SK-N-SH treated with all-trans-retinoic acid at 6 μM for 48 hours (cell line): ENCODE measurements at regions not wholly inside any gene's neighbourhood (a gene's known extent, or its start where the extent isn't known, plus 50 kb on each side); places are given as distances from the start of the nearest gene placed in this dataset.

ENCODE experiments used
- ARNTL ChIP-seq: fragments of 450-650 bp; formaldehyde crosslinking; IDR thresholded peaks from 2 replicates; pipeline ENCODE4 v1.5.0; 2020; ENCODE audit warnings: low read depth, mild to moderate bottlenecking, moderate library complexity, borderline replicate concordance
- BACH2 ChIP-seq: fragments of 250-450 bp; sonication (Bioruptor Pico); IDR thresholded peaks from 2 replicates; pipeline ENCODE4 v1.9.0; 2021; ENCODE audit warnings: mild to moderate bottlenecking, borderline replicate concordance
- CSDC2 ChIP-seq: fragments of 250-450 bp; sonication (Bioruptor Pico); IDR thresholded peaks from 2 replicates; pipeline ENCODE4 v1.5.0; 2020; ENCODE audit warnings: mild to moderate bottlenecking, moderate library complexity
- CSRNP3 ChIP-seq: fragments of 250-450 bp; sonication (Bioruptor Pico); IDR thresholded peaks from 2 replicates; pipeline ENCODE4 v1.5.1; 2021; ENCODE audit warnings: mild to moderate bottlenecking, moderate library complexity
- ESRRG ChIP-seq: fragments of 250-450 bp; sonication (Bioruptor Pico); IDR thresholded peaks from 2 replicates; pipeline ENCODE4 v1.6.1; 2021; ENCODE audit warnings: mild to moderate bottlenecking
- GLIS3 ChIP-seq: fragments of 250-450 bp; sonication (Bioruptor Pico); IDR thresholded peaks from 2 replicates; pipeline ENCODE4 v1.5.0; 2020; ENCODE audit warnings: mild to moderate bottlenecking, moderate library complexity
- OSR1 ChIP-seq: fragments of 250-450 bp; sonication (Bioruptor Pico); IDR thresholded peaks from 2 replicates; pipeline ENCODE4 v1.8.0; 2022; ENCODE audit warnings: moderate library complexity, mild to moderate bottlenecking, inconsistent platforms
- PATZ1 ChIP-seq: fragments of 250-450 bp; sonication (Bioruptor Pico); IDR thresholded peaks from 2 replicates; pipeline ENCODE4 v1.8.0; 2020; ENCODE audit warnings: mild to moderate bottlenecking, moderate library complexity, borderline replicate concordance
- POU6F1 ChIP-seq: fragments of 250-450 bp; sonication (Bioruptor Pico); IDR thresholded peaks from 2 replicates; pipeline ENCODE4 v1.8.0; 2021; ENCODE audit warnings: low read depth, mild to moderate bottlenecking, moderate library complexity, borderline replicate concordance
- SNAI2 ChIP-seq: fragments of 250-450 bp; sonication (Bioruptor Pico); IDR thresholded peaks from 2 replicates; pipeline ENCODE4 v1.5.0; 2020; ENCODE audit warnings: mild to moderate bottlenecking, moderate library complexity
- TCF4 ChIP-seq: fragments of 250-450 bp; sonication (Bioruptor Pico); IDR thresholded peaks from 2 replicates; pipeline ENCODE4 v1.8.0; 2021; ENCODE audit warnings: mild to moderate bottlenecking, moderate library complexity, borderline replicate concordance
- ZFP30 ChIP-seq: fragments of 450-650 bp; formaldehyde crosslinking; IDR thresholded peaks from 2 replicates; pipeline ENCODE4 v1.5.0; 2022; ENCODE audit warnings: mild to moderate bottlenecking, moderate library complexity
- ZNF70 ChIP-seq: fragments of 450-650 bp; formaldehyde crosslinking; IDR thresholded peaks from 2 replicates; pipeline ENCODE4 v1.5.0; 2020; ENCODE audit warnings: mild to moderate bottlenecking, moderate library complexity
- ZNF8 ChIP-seq: fragments of 450-650 bp; formaldehyde crosslinking; IDR thresholded peaks from 2 replicates; pipeline ENCODE4 v1.5.0; 2020; ENCODE audit warnings: mild to moderate bottlenecking, moderate library complexity

- no peak for TF ChIP-seq PATZ1
- TF ChIP-seq POU6F1: no peak
- no peak for TF ChIP-seq BACH2 (CRISPR knock-in tag)
- TF ChIP-seq OSR1: no peak
- no peak for TF ChIP-seq ZNF70 (CRISPR knock-in tag)
- no peak for TF ChIP-seq ARNTL
- TF ChIP-seq ESRRG (CRISPR knock-in tag): no peak
- no peak for TF ChIP-seq CSRNP3
- TF ChIP-seq ZNF8 (CRISPR knock-in tag): no peak
- no peak for TF ChIP-seq GLIS3
- no peak for TF ChIP-seq CSDC2 (CRISPR knock-in tag)
- TF ChIP-seq TCF4 (CRISPR knock-in tag): no peak
- no peak for TF ChIP-seq SNAI2
- no peak for TF ChIP-seq ZFP30 (CRISPR knock-in tag)
Observed at GRCh38 chrX:69020316-69020715, 144.9 kb downstream of the PJA1 start.
